Ishikawa (cell line): ENCODE measurements at regions not wholly inside any gene's neighbourhood (a gene's known extent, or its start where the extent isn't known, plus 50 kb on each side); places are given as distances from the start of the nearest gene placed in this dataset.

Source experiments
- CEBPB ChIP-seq: IDR thresholded peaks from 2 replicates; pipeline ENCODE4 v1.6.1; 2012
- CREB1 ChIP-seq: IDR thresholded peaks from 2 replicates; pipeline ENCODE4 v1.6.1; 2012; ENCODE audit warnings: low read depth
- EGR1 ChIP-seq: IDR thresholded peaks from 2 replicates; pipeline ENCODE4 v1.6.1; 2012
- EP300 ChIP-seq: IDR thresholded peaks from 2 replicates; pipeline ENCODE4 v1.6.1; 2012; ENCODE audit warnings: borderline replicate concordance
- RAD21 ChIP-seq: IDR thresholded peaks from 2 replicates; pipeline ENCODE4 v1.6.1; 2012; ENCODE audit warnings: low read depth
- REST ChIP-seq: IDR thresholded peaks from 2 replicates; pipeline ENCODE4 v1.6.1; 2012; ENCODE audit warnings: low read depth, mild to moderate bottlenecking
- TAF1 ChIP-seq: IDR thresholded peaks from 2 replicates; pipeline ENCODE4 v1.6.1; 2012; ENCODE audit warnings: low read depth, mild to moderate bottlenecking
- TCF12 ChIP-seq: IDR thresholded peaks from 2 replicates; pipeline ENCODE4 v1.6.1; 2012; ENCODE audit warnings: low read depth
- USF1 ChIP-seq: IDR thresholded peaks from 2 replicates; pipeline ENCODE4 v1.6.1; 2012
- TF ChIP-seq, protein P1 (sequence below): IDR thresholded peaks from 2 replicates; pipeline ENCODE4 v1.6.1; 2012

GRCh38 chr2:2721296-2721835, 390.3 kb upstream of the MYT1L start:
- TF ChIP-seq TAF1, result no peak
- no peak for TF ChIP-seq CREB1
- TF ChIP-seq, protein P1, sequence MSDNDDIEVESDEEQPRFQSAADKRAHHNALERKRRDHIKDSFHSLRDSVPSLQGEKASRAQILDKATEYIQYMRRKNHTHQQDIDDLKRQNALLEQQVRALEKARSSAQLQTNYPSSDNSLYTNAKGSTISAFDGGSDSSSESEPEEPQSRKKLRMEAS, result no peak
- TF ChIP-seq EP300, result no peak
- no peak for TF ChIP-seq CEBPB
- no peak for TF ChIP-seq EGR1
- TF ChIP-seq RAD21, result no peak
- TF ChIP-seq USF1, result no peak
- no peak for TF ChIP-seq TCF12
- no peak for TF ChIP-seq REST
